GM12874 (cell line): ENCODE measurements at regions not wholly inside any gene's neighbourhood (a gene's known extent, or its start where the extent isn't known, plus 50 kb on each side); places are given as distances from the start of the nearest gene placed in this dataset.

Source experiments
- TF ChIP-seq, protein P1 (sequence below): IDR thresholded peaks from 2 replicates; pipeline ENCODE4 v1.5.1; 2011; ENCODE audit warnings: low read depth, mild to moderate bottlenecking, control low read depth, low read length, moderate library complexity; ENCODE audit not compliant: insufficient read depth

DNA sequence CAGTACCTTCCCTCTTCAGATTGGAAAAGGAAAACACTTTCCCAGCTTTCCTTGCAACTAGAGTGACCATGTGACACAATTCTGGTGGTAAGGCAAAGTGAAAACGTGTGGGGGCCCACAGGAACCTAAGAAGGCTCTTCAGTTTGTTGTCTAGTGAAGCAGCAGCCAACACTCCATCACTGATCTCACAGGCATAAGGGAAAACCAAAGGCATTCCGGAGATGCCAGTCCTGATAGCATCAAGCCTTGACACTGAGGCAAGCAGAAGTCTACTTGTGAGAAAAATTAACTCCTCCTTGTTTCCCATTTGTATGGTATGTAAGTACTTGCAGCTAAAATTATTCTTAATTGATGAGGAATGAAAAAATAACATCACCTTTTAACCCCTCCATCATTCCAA, 88.3 kb downstream of the ETAA1 start:
- TF ChIP-seq, protein P1, sequence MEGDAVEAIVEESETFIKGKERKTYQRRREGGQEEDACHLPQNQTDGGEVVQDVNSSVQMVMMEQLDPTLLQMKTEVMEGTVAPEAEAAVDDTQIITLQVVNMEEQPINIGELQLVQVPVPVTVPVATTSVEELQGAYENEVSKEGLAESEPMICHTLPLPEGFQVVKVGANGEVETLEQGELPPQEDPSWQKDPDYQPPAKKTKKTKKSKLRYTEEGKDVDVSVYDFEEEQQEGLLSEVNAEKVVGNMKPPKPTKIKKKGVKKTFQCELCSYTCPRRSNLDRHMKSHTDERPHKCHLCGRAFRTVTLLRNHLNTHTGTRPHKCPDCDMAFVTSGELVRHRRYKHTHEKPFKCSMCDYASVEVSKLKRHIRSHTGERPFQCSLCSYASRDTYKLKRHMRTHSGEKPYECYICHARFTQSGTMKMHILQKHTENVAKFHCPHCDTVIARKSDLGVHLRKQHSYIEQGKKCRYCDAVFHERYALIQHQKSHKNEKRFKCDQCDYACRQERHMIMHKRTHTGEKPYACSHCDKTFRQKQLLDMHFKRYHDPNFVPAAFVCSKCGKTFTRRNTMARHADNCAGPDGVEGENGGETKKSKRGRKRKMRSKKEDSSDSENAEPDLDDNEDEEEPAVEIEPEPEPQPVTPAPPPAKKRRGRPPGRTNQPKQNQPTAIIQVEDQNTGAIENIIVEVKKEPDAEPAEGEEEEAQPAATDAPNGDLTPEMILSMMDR: no peak

DNA sequence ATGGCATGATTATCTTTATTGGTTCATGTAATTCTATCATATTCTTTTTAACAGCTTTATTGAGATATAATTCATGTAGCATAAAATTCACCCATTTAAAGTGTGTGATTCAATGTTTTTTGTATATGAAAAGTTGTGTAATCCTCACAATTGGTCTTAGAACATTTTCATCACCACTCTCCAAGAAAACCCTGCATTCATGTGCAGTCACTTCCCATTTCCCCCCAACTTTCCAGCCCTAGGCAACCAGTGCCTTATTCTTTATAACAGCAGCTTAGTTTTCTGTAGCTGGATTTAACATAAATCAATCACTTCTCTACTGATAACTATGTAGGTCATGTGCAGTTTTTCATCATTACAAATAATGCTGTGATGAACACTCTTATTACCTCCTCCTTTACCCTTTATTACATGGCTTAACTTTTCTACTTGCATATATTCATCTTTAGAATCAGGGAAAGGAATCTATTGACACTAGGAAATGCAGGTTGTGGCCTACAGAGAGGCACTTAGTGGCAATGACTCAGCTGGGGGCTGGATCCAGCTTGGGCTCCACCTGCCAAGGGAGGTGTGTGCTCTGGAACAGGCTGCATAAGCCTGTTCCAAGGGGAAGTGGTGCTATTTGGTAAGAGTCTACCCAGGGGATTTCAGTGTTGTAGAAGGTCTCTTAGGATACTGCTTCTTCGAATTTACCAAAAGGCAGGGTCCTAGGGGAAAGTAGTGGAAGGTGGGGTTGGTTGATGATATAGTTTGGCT, 89.1 kb downstream of the ETAA1 start:
- TF ChIP-seq, protein P1: no peak

DNA sequence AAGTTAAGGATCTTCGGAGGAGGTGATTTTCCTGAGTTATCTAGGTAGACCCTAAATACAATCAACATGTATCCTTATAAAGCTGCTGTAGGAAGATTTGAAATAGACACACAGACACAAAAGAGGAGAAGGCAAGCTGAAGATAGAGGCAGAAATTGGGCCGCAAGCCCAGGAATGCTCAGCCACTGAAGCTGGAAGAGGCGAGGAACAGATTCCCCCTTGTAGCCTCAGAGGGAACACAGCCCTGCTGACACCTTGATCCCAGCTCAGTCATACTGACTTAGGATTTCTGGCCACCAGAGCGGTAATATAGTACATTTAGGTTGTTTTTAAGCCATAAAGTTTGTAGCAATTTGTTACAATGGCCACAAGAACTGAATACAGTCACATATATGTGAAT, 90.9 kb downstream of the ETAA1 start:
- TF ChIP-seq, protein P1: no peak

DNA sequence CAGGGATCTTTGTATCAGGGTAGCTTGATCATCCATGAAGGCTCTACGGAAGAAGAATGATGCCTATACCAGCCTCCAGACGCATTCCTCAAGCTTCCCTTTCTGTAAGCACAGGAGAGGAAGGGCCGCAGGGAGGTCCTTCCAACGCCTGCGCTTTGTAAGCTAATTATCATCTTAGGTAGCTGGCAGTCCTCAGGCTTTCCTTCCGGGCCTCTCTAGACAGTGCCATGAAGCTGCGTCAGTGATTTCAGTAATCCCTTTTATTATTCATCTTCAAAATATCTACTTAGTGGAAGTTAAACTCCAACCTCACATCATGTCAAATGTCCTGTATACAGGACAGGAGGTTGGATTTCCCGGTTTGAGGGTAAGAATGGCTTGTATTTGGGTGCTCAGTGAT, 92.3 kb downstream of the ETAA1 start:
- TF ChIP-seq, protein P1: no peak

DNA sequence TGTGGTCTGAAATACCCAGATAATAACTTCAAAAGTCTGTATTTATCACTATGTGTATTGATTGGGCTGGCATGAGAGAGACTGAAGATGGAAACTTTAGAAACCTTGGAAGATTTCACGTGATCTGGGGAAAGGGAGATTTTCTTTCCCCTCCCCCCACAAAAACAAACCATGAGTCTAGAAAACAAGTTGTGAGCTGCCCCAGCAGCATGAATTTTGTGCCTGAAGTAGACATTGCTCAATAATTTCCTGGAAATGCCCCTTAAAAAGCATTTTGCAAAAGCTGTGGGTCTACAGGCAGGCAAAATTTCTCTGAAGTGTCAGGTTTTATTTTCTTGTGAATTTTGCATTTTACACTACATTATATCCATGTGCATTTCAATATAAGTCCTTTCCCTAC, 101.8 kb downstream of the ETAA1 start:
- TF ChIP-seq, protein P1: no peak

GRCh38 chr2:67499989-67500388, 102.9 kb downstream of the ETAA1 start:
- TF ChIP-seq, protein P1: no peak

DNA sequence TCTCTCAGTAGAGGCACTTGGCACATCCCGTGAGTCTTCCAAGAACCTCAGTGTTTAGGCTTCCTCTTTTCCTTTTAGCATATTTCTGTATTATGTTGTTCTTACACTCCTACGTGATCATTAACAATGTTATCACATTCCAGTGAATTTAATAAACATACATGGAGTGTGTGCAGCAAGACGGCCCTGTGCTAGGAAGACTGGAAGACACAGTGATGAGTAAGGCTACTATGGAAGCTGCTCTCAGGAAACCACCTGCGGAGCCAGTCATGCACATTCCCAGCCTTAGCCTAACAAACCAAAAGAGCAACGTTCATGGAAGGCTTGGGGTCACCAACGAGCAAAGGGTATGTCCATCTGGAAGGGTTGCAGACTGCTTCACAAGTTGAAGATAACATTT, 103.4 kb downstream of the ETAA1 start:
- TF ChIP-seq, protein P1: no peak
